22Rv1 (cell line): ENCODE measurements at regions not wholly inside any gene's neighbourhood (a gene's known extent, or its start where the extent isn't known, plus 50 kb on each side); places are given as distances from the start of the nearest gene placed in this dataset.

Experiments
- CTCF ChIP-seq: fragments of 450-650 bp; IDR thresholded peaks from 2 replicates; pipeline ENCODE4 v1.5.1; 2017; ENCODE audit warnings: mild to moderate bottlenecking
- ZFX ChIP-seq: fragments of 450-650 bp; IDR thresholded peaks from 2 replicates; pipeline ENCODE4 v1.6.1; 2017; ENCODE audit warnings: antibody characterized with exemption, borderline replicate concordance

GRCh38 chr7:81414411-81414810 lies 355.4 kb downstream of the HGF start:
- TF ChIP-seq CTCF: no peak
- TF ChIP-seq ZFX: no peak
